ENCODE measurements at regions not wholly inside any gene's neighbourhood (a gene's known extent, or its start where the extent isn't known, plus 50 kb on each side); places are given as distances from the start of the nearest gene placed in this dataset.

DNA sequence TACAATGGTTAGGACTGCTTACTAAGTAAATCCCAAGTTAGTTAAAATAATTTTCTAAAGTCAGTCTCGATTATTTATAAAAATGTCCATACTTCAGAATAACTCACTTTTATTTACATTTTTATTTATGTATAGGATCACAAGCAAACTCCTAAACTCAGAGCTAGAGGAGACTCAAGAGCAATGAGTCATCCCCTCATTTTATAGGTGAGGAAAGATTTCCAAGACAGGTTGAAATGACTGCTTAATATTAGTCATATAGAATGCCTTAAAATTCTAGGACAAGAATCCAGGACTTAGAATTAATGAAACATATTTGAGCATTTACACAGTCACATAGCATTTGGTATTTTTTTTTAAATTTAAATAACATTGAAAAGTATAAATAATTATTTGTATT, 983.8 kb downstream of the SI start:
- TF ChIP-seq, protein P1, sequence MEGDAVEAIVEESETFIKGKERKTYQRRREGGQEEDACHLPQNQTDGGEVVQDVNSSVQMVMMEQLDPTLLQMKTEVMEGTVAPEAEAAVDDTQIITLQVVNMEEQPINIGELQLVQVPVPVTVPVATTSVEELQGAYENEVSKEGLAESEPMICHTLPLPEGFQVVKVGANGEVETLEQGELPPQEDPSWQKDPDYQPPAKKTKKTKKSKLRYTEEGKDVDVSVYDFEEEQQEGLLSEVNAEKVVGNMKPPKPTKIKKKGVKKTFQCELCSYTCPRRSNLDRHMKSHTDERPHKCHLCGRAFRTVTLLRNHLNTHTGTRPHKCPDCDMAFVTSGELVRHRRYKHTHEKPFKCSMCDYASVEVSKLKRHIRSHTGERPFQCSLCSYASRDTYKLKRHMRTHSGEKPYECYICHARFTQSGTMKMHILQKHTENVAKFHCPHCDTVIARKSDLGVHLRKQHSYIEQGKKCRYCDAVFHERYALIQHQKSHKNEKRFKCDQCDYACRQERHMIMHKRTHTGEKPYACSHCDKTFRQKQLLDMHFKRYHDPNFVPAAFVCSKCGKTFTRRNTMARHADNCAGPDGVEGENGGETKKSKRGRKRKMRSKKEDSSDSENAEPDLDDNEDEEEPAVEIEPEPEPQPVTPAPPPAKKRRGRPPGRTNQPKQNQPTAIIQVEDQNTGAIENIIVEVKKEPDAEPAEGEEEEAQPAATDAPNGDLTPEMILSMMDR (IDR thresholded peaks at IDR 0.05): no peak
- no peak for TF ChIP-seq POLR2A (IDR thresholded peaks at IDR 0.05)
